Endothelial cell of umbilical vein (primary cell): ENCODE measurements at regions not wholly inside any gene's neighbourhood (a gene's known extent, or its start where the extent isn't known, plus 50 kb on each side); places are given as distances from the start of the nearest gene placed in this dataset.

Experiments
- BruUV-seq: library from RNA; stranded (reverse); fragments of 400-500 nt; replicated peaks from 2 replicates; lab custom pipeline; 2021; lab: Mats Ljungman, UMichigan
- CTCF ChIA-PET: fragments of 300-600, 350-600 bp; sonication (Branson Sonifier 250); formaldehyde crosslinking; loops from one replicate; lab custom pipeline; 2021; ENCODE audit warnings: antibody characterized with exemption, inconsistent platforms; lab: Charles Lee
- POLR2A ChIA-PET: fragments of 300-600, 350-600 bp; sonication (Branson Sonifier 250); formaldehyde crosslinking; loops from one replicate; lab custom pipeline; 2021; ENCODE audit warnings: antibody characterized with exemption, inconsistent platforms; lab: Charles Lee
- DNase-seq: peaks from one replicate; pipeline ENCODE4 v3.0.0-alpha.2; 2011; ENCODE audit warnings: low read depth, low spot score
- FAIRE-seq: peaks from 2 replicates; lab custom pipeline; 2011; peaks lifted over from hg19 to GRCh38; lab: Jason Lieb, UNC
- H2AFZ ChIP-seq: 2 replicates; pipeline ENCODE4 v1.6.0; 2012; ENCODE audit warnings: low read depth, low read length, control low read depth, inconsistent platforms
- H3K27ac ChIP-seq: 2 replicates; pipeline ENCODE4 v1.5.1; 2011; ENCODE audit warnings: low read depth, mild to moderate bottlenecking, control low read depth, low read length, moderate library complexity; ENCODE audit not compliant: insufficient read depth
- H3K27me3 ChIP-seq, 2 experiments: 2 replicates each; pipeline versions ENCODE4 v1.6.0 to v1.6.1; 2011; ENCODE audit warnings: low read length in 2 of 2, mixed read lengths in 1 of 2; ENCODE audit not compliant: control insufficient read depth in 2 of 2, insufficient read depth in 2 of 2
- H3K36me3 ChIP-seq, 2 experiments: 2 replicates in 1 of 2; 3 replicates in 1 of 2; pipeline ENCODE4 v1.5.1; 2011; ENCODE audit warnings: low read length in 2 of 2, mild to moderate bottlenecking in 1 of 2, moderate library complexity in 1 of 2; ENCODE audit not compliant: control insufficient read depth in 2 of 2, insufficient read depth in 2 of 2; ENCODE audit errors: extremely low read depth in 1 of 2
- H3K4me1 ChIP-seq: 3 replicates; pipeline ENCODE4 v1.5.1; 2011; ENCODE audit warnings: mild to moderate bottlenecking, low read length; ENCODE audit not compliant: control insufficient read depth, insufficient read depth; ENCODE audit errors: extremely low read depth
- H3K4me2 ChIP-seq: 2 replicates; pipeline ENCODE4 v1.6.1; 2011; ENCODE audit warnings: low read length, control low read depth, mixed read lengths; ENCODE audit not compliant: insufficient read depth
- H3K4me3 ChIP-seq, 3 experiments: fragments of 200-600 bp in 1 of 3; sonication (generic), shearing (Covaris generic) in 1 of 3; replicated peaks in 1 of 3; 2 replicates each; pipeline ENCODE4 v1.5.1; 2011 to 2016; ENCODE audit warnings: control low read depth in 3 of 3, low read length in 3 of 3, mild to moderate bottlenecking in 2 of 3, inconsistent platforms in 1 of 3, low read depth in 1 of 3, moderate library complexity in 1 of 3; ENCODE audit not compliant: insufficient read depth in 1 of 3
- H3K79me2 ChIP-seq: 2 replicates; pipeline ENCODE4 v1.6.0; 2012; ENCODE audit warnings: low read length, inconsistent platforms; ENCODE audit not compliant: control insufficient read depth, insufficient read depth
- H3K9ac ChIP-seq: replicated peaks from 2 replicates; pipeline ENCODE3; 2011; ENCODE audit warnings: low read length, control low read depth; ENCODE audit not compliant: insufficient read depth; ENCODE audit errors: extremely low read depth
- H3K9me1 ChIP-seq: replicated peaks from 3 replicates; pipeline ENCODE4 v1.6.0; 2011; ENCODE audit warnings: mild to moderate bottlenecking, low read length; ENCODE audit not compliant: control insufficient read depth, insufficient read depth; ENCODE audit errors: extremely low read depth
- H3K9me3 ChIP-seq: replicated peaks from 2 replicates; pipeline ENCODE4 v1.5.1; 2012; ENCODE audit warnings: low read length, inconsistent platforms; ENCODE audit not compliant: control insufficient read depth, insufficient read depth
- H4K20me1 ChIP-seq: replicated peaks from 2 replicates; pipeline ENCODE3; 2011; ENCODE audit warnings: mild to moderate bottlenecking, low read length; ENCODE audit not compliant: control insufficient read depth, insufficient read depth; ENCODE audit errors: extremely low read depth
- EZH2 ChIP-seq: IDR thresholded peaks from 2 replicates; pipeline ENCODE4 v1.6.1; 2012; ENCODE audit warnings: borderline replicate concordance, low read depth, mild to moderate bottlenecking, moderate library complexity, low read length, inconsistent platforms; ENCODE audit not compliant: severe bottlenecking
- FOS ChIP-seq: IDR thresholded peaks from 2 replicates; pipeline ENCODE4 v1.6.1; 2011; ENCODE audit warnings: mild to moderate bottlenecking, low read length, moderate library complexity, borderline replicate concordance; ENCODE audit not compliant: insufficient read depth
- GATA2 ChIP-seq: IDR thresholded peaks from 2 replicates; pipeline ENCODE4 v1.7.0; 2011; ENCODE audit warnings: low read depth, mild to moderate bottlenecking, moderate library complexity, mixed read lengths, low read length; ENCODE audit not compliant: insufficient read length, insufficient read depth
- JUN ChIP-seq: IDR thresholded peaks from 2 replicates; pipeline ENCODE4 v1.6.1; 2011; ENCODE audit warnings: borderline replicate concordance, low read depth; ENCODE audit not compliant: insufficient read length, insufficient read depth
- MYC ChIP-seq: IDR thresholded peaks from one replicate; pipeline ENCODE4 v1.6.1; 2011; ENCODE audit warnings: mild to moderate bottlenecking, low read depth, low read length
- POLR2A ChIP-seq: IDR thresholded peaks from 2 replicates; pipeline ENCODE4 v1.6.1; 2012; ENCODE audit warnings: low read depth, mild to moderate bottlenecking, control low read depth, low read length
- POLR2AphosphoS5 ChIP-seq: IDR thresholded peaks from 2 replicates; pipeline ENCODE4 v1.6.1; 2012; ENCODE audit warnings: low read depth, mild to moderate bottlenecking, control low read depth, low read length, moderate library complexity; ENCODE audit not compliant: insufficient read depth
- dilution Hi-C: fragments of 300-500 bp; cut with MboI; formaldehyde crosslinking; loops from one replicate; pipeline ENCODE4 v1.15.0; 2019; ENCODE audit warnings: low sequenced_read_pairs; ENCODE audit not compliant: extremely low pct_ligation_motif_present
- intact Hi-C: fragments of 100-400 bp; cut with micrococcal nuclease; formaldehyde crosslinking; loops from one replicate; pipeline ENCODE4 v1.10.0; 2022
- TF ChIP-seq, protein P1 (sequence below): IDR thresholded peaks from 2 replicates; pipeline ENCODE4 v1.6.1; 2011; ENCODE audit not compliant: insufficient read depth, insufficient read length
- TF ChIP-seq, protein P2 (sequence below), 2 donors: IDR thresholded peaks; 1 replicate in 1 of 2; 2 replicates in 1 of 2; pipeline ENCODE4 v1.5.1; 2011; ENCODE audit warnings: low read length in 2 of 2, mild to moderate bottlenecking in 2 of 2, moderate library complexity in 2 of 2, control low read depth in 1 of 2, inconsistent platforms in 1 of 2, low read depth in 1 of 2; ENCODE audit not compliant: insufficient read depth in 1 of 2; ENCODE audit errors: extremely low read depth in 1 of 2

DNA sequence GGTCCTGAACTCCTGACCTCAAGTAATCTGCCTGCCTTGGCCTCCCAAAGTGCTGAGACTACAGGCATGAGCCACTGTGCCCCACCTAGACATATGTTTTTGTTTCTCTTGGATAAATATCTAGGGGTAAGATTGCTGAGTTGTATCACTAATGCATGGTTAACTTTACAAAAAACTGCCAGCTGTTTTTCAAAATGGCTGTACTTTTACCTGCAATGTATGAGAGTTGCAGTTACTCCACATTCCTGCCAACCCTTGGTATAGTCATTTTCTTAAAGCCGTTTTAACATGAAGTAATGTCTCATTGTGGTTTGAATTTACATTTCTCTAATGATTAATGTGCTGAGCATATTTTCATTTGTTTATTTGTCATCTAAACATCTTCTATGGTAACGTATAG is 289.7 kb downstream of the UTRN start:
- no peaks in the 10 kb centered on the region for H3K4me1 ChIP-seq
- DNase-seq (no peak), FAIRE-seq (no peak)
- no peak overlapping the region for H3K9ac ChIP-seq
- BruUV-seq = no TSS peak
- H3K4me2 ChIP-seq = no peak overlapping the region
- TF ChIP-seq POLR2A (no peak), POLR2AphosphoS5 (no peak), FOS (no peak), MYC (no peak), EZH2 (no peak)
- TF ChIP-seq, protein P1, sequence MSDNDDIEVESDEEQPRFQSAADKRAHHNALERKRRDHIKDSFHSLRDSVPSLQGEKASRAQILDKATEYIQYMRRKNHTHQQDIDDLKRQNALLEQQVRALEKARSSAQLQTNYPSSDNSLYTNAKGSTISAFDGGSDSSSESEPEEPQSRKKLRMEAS = no peak
- no peaks in the 10 kb centered on the region for H3K27me3 ChIP-seq
- no peaks in the 10 kb centered on the region for H3K79me2 ChIP-seq
- H3K9me1 ChIP-seq = no peaks in the 10 kb centered on the region
- intact Hi-C loops (no loop called here), dilution Hi-C loops (no loop called here)
- H3K9me3 ChIP-seq = no peaks in the 10 kb centered on the region
- H2AFZ ChIP-seq = no peak overlapping the region
- no peaks in the 10 kb centered on the region for H4K20me1 ChIP-seq
- H3K36me3 ChIP-seq = peaks cover 8% of the 10 kb centered on the region in 2 experiments
- CTCF ChIA-PET = no interaction called here
- H3K27ac ChIP-seq = no peak overlapping the region
- POLR2A ChIA-PET = no interaction called here
- H3K4me3 ChIP-seq = no peak overlapping the region

DNA sequence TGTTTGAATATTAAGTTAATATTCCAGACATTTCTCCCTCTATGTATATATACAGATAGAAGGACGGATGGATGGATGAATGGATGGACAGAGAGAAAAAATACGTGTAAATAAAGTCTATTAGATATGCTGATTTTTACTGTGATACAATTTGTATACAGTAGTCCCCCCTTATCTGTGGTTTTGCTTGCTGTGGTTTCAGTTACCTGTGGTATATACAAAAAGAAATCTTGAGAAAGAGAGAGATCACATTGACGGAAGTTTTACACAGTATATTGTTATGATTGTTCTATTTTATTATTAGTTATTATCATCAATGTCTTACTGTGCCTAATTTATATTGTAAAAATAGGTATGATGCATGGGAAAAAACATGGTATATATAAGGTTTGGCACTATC is 290.2 kb downstream of the UTRN start:
- no TSS peak for BruUV-seq
- Histone ChIP-seq H3K36me3 (peaks cover 8 to 10% of the 10 kb centered on the region in 2 experiments), H3K9ac (no peak overlapping the region), H3K27ac (no peak overlapping the region), H3K4me1 (no peaks in the 10 kb centered on the region), H4K20me1 (no peaks in the 10 kb centered on the region), H3K9me1 (no peaks in the 10 kb centered on the region), H3K79me2 (no peaks in the 10 kb centered on the region), H2AFZ (no peak overlapping the region), H3K9me3 (no peaks in the 10 kb centered on the region), H3K27me3 (no peaks in the 10 kb centered on the region), H3K4me3 (no peak overlapping the region), H3K4me2 (no peak overlapping the region)
- no peak for DNase-seq
- intact Hi-C loops = no loop called here
- ChIA-PET POLR2A (no interaction called here), CTCF (no interaction called here)
- dilution Hi-C loops = no loop called here
- FAIRE-seq = no peak
- TF ChIP-seq GATA2 (no peak), JUN (no peak), MYC (no peak), POLR2AphosphoS5 (no peak), EZH2 (no peak), FOS (no peak), POLR2A (no peak)
- TF ChIP-seq, protein P2, sequence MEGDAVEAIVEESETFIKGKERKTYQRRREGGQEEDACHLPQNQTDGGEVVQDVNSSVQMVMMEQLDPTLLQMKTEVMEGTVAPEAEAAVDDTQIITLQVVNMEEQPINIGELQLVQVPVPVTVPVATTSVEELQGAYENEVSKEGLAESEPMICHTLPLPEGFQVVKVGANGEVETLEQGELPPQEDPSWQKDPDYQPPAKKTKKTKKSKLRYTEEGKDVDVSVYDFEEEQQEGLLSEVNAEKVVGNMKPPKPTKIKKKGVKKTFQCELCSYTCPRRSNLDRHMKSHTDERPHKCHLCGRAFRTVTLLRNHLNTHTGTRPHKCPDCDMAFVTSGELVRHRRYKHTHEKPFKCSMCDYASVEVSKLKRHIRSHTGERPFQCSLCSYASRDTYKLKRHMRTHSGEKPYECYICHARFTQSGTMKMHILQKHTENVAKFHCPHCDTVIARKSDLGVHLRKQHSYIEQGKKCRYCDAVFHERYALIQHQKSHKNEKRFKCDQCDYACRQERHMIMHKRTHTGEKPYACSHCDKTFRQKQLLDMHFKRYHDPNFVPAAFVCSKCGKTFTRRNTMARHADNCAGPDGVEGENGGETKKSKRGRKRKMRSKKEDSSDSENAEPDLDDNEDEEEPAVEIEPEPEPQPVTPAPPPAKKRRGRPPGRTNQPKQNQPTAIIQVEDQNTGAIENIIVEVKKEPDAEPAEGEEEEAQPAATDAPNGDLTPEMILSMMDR (IDR thresholded peaks at IDR 0.05; ENCODE audit: extremely low read depth in 1 of 2, insufficient read depth in 1 of 2, low read depth in 1 of 2, low read length in 2 of 2) = no peak
- TF ChIP-seq, protein P1 = no peak
